Parathyroid adenoma (tissue), 2 donors: ENCODE measurements at regions not wholly inside any gene's neighbourhood (a gene's known extent, or its start where the extent isn't known, plus 50 kb on each side); places are given as distances from the start of the nearest gene placed in this dataset.
"Not testable (repeated sequence)": the region's sequence is repeated elsewhere in the genome, so short reads cannot be mapped to it uniquely, and the experiment has no call there.

Experiments
- H2AFZ ChIP-seq: fragments of 300-600 bp; sonication (generic); one replicate; pipeline ENCODE4 v1.7.0; 2017; ENCODE audit warnings: antibody characterized with exemption, mild to moderate bottlenecking
- H3K27ac ChIP-seq: fragments of 300-600 bp; sonication (generic); one replicate; pipeline ENCODE4 v1.7.0; 2017
- H3K27me3 ChIP-seq: fragments of 300-600 bp; sonication (generic); one replicate; pipeline ENCODE4 v1.7.0; 2017; ENCODE audit warnings: low read length; ENCODE audit not compliant: control insufficient read depth, insufficient read depth
- H3K36me3 ChIP-seq: fragments of 300-600 bp; sonication (generic); one replicate; pipeline ENCODE4 v1.7.0; 2017; ENCODE audit warnings: low read length; ENCODE audit not compliant: control insufficient read depth, insufficient read depth
- H3K4me1 ChIP-seq: fragments of 300-600 bp; sonication (generic); one replicate; pipeline ENCODE4 v1.7.0; 2017; ENCODE audit warnings: control low read depth
- H3K4me2 ChIP-seq: fragments of 300-600 bp; sonication (generic); one replicate; pipeline ENCODE4 v1.7.0; 2017; ENCODE audit warnings: low read length
- H3K4me3 ChIP-seq: fragments of 300-600 bp; sonication (generic); one replicate; pipeline ENCODE4 v1.7.0; 2017; ENCODE audit warnings: low read depth, low read length
- H3K79me2 ChIP-seq: fragments of 300-600 bp; sonication (generic); one replicate; pipeline ENCODE4 v1.7.0; 2017; ENCODE audit warnings: control low read depth
- H3K9ac ChIP-seq: fragments of 300-600 bp; sonication (generic); one replicate; pipeline ENCODE4 v1.7.0; 2017; ENCODE audit warnings: mild to moderate bottlenecking
- H3K9me3 ChIP-seq: fragments of 300-600 bp; sonication (generic); one replicate; pipeline ENCODE4 v1.7.0; 2017; ENCODE audit warnings: low read length; ENCODE audit not compliant: control insufficient read depth
- CTCF ChIP-seq: fragments of 300-600 bp; sonication (generic); IDR thresholded peaks from one replicate; pipeline ENCODE4 v1.7.0; 2017; ENCODE audit warnings: antibody characterized with exemption, mild to moderate bottlenecking
- donor health status: primary hyperparathyroidism.

- TF ChIP-seq CTCF: no peak
- Histone ChIP-seq H3K9ac (no peak overlapping the region), H3K36me3 (no peaks in the 10 kb centered on the region), H3K27me3 (no peaks in the 10 kb centered on the region), H3K4me2 (no peak overlapping the region), H2AFZ (no peak overlapping the region), H3K9me3 (no peaks in the 10 kb centered on the region), H3K79me2 (no peaks in the 10 kb centered on the region), H3K4me3 (no peak overlapping the region), H3K4me1 (no peaks in the 10 kb centered on the region), H3K27ac (no peak overlapping the region)
Observed at GRCh38 chr20:48493966-48494365, 333.8 kb downstream of the PREX1 start.

DNA sequence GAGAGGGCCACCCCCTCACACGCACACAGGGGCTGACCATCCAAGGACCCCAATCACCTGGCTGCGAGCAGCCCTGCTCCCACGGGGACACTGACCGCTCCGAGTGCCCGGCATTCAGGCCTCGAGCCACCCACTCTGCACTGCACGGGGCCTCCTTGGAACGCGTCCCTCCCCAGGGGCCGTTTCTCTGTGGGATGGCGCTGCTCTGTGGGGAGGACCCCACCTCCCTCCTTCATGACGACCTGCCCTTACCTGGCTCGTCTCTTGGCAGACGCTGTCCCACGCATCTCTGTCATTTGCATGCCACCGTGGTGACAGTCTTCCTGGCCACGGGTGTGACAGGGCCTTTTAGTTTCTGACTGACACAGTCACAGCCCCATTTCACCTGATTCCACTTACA, 334.5 kb downstream of the PREX1 start:
- not testable (repeated sequence) for H2AFZ ChIP-seq, H3K27ac ChIP-seq, H3K9ac ChIP-seq, H3K9me3 ChIP-seq, H3K4me2 ChIP-seq, H3K4me3 ChIP-seq, H3K27me3 ChIP-seq, H3K79me2 ChIP-seq, H3K36me3 ChIP-seq, H3K4me1 ChIP-seq

GRCh38 chr20:48492715-48493070, 335.1 kb downstream of the PREX1 start:
- Histone ChIP-seq H3K4me1 (no peaks in the 10 kb centered on the region), H3K36me3 (no peaks in the 10 kb centered on the region), H2AFZ (no peak overlapping the region), H3K4me3 (no peak overlapping the region), H3K79me2 (no peaks in the 10 kb centered on the region), H3K27ac (no peak overlapping the region), H3K27me3 (no peaks in the 10 kb centered on the region), H3K9me3 (no peaks in the 10 kb centered on the region), H3K4me2 (no peak overlapping the region), H3K9ac (no peak overlapping the region)
- TF ChIP-seq CTCF: no peak

- H3K4me3 ChIP-seq: no peak overlapping the region
- no peaks in the 10 kb centered on the region for H3K27me3 ChIP-seq
- no peaks in the 10 kb centered on the region for H3K79me2 ChIP-seq
- TF ChIP-seq CTCF: no peak
- no peak overlapping the region for H2AFZ ChIP-seq
- no peaks in the 10 kb centered on the region for H3K4me1 ChIP-seq
- H3K27ac ChIP-seq: no peak overlapping the region
- H3K9ac ChIP-seq: no peak overlapping the region
- H3K36me3 ChIP-seq: no peaks in the 10 kb centered on the region
- no peaks in the 10 kb centered on the region for H3K9me3 ChIP-seq
- no peak overlapping the region for H3K4me2 ChIP-seq
Observed at GRCh38 chr20:48492015-48492714, 335.6 kb downstream of the PREX1 start.

DNA sequence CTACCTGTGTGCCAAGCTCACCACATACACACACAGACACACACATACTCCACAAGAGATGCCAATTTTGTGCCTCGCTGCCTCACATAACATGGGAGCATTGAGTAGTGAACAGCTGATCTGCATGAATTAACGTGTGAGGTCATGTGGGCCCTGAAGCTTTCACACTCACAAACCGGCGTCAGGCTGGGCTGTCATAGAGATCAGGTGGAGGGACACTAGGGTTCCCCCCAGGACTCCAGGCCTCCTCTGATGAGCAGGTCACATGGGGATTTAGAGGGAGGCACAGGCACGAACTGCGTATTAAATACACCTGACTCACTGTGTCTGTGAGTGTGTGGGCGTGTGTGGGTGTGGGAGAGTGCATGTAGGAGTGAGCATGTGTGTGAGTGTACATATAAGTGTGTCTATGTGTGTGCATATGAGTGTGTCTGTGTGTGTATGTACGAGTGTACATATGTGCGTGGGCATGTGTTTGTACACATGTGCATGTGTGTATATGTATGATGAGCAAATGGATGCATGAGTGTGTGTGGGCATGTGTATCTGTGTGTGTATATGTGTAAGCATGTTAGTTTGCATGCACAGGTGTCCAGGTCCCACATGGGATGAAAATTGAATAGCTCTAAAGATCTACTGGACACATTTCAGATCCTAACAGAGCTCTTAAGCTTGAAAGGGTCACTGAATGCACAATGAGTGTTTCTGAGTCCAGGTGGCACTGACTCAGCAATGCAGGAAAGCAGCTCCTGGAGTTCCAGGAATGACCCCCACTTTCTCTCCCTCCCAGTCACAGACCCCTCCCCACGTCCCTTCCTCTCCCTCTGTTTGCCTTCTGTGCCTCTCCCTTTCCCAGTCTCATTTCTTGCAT, 336.6 kb downstream of the PREX1 start:
- Histone ChIP-seq H3K36me3 (no peaks in the 10 kb centered on the region), H3K9ac (no peak overlapping the region), H3K4me1 (no peaks in the 10 kb centered on the region), H3K4me2 (no peak overlapping the region), H3K27me3 (no peaks in the 10 kb centered on the region), H3K79me2 (no peaks in the 10 kb centered on the region), H3K27ac (no peak overlapping the region), H3K4me3 (no peak overlapping the region), H3K9me3 (no peaks in the 10 kb centered on the region), H2AFZ (no peak overlapping the region)
- no peak for TF ChIP-seq CTCF

DNA sequence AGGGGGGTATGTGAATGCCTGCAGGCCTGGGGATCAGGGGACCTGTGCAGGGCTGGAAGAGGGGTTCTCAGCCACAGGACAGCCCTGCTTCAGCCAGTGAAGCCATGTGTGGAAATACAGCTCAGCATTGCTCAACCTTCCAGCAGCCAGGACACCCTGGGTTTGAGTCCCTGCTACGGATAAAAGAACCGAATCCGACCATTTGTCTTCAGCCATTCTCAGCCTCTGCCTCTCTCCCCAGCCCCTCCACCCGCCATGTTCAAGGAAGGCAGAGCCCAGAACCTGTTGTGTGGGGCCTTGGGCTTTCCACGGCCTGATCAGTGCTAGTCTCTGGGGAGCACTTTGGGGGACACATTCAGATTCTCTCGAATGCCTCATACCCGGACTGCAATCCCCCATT, 337.5 kb downstream of the PREX1 start:
- H3K4me1 ChIP-seq, H3K27me3 ChIP-seq, H3K9ac ChIP-seq: not testable (repeated sequence)

More for the DNA sequence above, 337.5 kb downstream of the PREX1 start:
- H2AFZ ChIP-seq, H3K9me3 ChIP-seq, H3K79me2 ChIP-seq, H3K27ac ChIP-seq, H3K4me2 ChIP-seq, H3K4me3 ChIP-seq, H3K36me3 ChIP-seq: not testable (repeated sequence)
